ENCODE measurements at regions not wholly inside any gene's neighbourhood (a gene's known extent, or its start where the extent isn't known, plus 50 kb on each side); places are given as distances from the start of the nearest gene placed in this dataset.

DNA sequence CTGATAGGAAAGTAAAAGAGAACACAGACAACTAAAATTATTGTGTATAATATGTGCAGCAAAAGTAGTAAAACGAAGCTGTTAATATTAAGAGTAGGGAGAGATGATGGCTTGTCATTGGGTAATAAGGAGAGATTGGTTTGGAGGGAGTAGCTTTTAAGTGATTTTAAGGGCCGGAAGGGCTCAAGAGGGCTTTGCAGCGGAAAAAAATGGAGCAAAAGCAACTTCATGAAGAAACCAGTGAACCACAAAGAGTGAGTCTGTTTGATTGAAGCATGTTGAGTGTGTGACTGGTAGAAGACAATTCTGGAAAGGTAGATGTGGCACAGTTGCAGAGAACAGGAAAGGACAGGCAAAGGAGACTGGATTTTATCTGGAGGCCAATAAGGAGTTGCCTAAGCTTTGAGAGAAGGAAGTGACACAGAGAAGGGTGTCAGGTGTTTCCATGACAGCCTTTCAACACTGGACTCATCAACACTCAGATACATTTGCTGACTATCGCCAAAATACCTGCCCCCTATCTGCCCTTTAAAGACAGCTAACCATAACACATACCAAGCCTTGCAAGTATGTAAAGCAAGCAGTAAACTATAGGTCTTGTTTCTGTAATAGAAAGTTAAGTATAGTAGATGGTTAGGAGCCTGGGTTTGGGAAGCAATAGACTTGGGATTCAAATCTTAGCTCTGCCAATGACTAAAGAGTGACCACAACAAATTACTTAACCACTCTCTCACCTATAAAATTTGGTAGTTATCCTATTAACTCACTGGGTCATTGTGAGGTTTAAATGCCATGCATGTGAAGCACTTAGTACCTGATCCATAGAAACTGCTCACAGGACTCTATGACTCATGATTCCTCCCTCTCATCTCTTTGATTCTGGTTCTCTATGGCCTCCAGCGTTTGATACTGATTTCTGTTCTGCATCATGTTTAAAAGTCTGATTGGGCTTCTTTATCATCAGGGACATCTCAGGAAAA lies 117.3 kb upstream of the LMNTD1 start:
- TF ChIP-seq POLR2A (IDR thresholded peaks at IDR 0.05): no peak
- TF ChIP-seq, protein P1, sequence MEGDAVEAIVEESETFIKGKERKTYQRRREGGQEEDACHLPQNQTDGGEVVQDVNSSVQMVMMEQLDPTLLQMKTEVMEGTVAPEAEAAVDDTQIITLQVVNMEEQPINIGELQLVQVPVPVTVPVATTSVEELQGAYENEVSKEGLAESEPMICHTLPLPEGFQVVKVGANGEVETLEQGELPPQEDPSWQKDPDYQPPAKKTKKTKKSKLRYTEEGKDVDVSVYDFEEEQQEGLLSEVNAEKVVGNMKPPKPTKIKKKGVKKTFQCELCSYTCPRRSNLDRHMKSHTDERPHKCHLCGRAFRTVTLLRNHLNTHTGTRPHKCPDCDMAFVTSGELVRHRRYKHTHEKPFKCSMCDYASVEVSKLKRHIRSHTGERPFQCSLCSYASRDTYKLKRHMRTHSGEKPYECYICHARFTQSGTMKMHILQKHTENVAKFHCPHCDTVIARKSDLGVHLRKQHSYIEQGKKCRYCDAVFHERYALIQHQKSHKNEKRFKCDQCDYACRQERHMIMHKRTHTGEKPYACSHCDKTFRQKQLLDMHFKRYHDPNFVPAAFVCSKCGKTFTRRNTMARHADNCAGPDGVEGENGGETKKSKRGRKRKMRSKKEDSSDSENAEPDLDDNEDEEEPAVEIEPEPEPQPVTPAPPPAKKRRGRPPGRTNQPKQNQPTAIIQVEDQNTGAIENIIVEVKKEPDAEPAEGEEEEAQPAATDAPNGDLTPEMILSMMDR (IDR thresholded peaks at IDR 0.05): no peak
